GM23338 (cell line): ENCODE measurements at regions not wholly inside any gene's neighbourhood (a gene's known extent, or its start where the extent isn't known, plus 50 kb on each side); places are given as distances from the start of the nearest gene placed in this dataset.

Source experiments
- TF ChIP-seq, protein P1 (sequence below): IDR thresholded peaks from one replicate; pipeline ENCODE4 v1.6.1; 2018; ENCODE audit warnings: antibody characterized with exemption; ENCODE audit not compliant: unreplicated experiment
- TF ChIP-seq, protein P2 (sequence below), 2 experiments: fragments of 200-600 bp in 1 of 2; sonication (generic) in 1 of 2; conservative IDR thresholded peaks; 2 replicates each; pipeline versions ENCODE4 v1.5.1 to v1.6.1; 2016 to 2017; ENCODE audit warnings: antibody characterized with exemption in 2 of 2, low read depth in 2 of 2, mild to moderate bottlenecking in 2 of 2, moderate library complexity in 1 of 2

DNA sequence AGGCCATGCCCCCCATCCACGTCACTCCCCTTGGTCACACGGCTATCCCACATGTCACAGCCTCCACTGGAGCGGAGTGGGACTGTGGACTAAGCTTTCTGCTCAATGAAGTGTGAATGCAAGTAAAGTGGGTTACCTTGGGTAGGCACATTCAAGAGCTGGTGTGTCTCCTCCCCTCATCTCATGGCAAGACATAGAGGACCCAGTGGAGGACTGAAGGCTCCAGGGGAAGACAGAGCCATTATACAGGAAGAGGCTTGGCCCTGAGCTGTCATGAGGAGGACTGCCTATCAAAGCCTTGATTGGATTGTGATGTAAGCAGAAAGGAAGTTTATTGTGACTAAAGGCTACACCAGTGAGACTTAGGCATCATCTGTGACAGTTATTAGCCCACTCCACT, 129.2 kb upstream of the CCL2 start:
- TF ChIP-seq, protein P1, sequence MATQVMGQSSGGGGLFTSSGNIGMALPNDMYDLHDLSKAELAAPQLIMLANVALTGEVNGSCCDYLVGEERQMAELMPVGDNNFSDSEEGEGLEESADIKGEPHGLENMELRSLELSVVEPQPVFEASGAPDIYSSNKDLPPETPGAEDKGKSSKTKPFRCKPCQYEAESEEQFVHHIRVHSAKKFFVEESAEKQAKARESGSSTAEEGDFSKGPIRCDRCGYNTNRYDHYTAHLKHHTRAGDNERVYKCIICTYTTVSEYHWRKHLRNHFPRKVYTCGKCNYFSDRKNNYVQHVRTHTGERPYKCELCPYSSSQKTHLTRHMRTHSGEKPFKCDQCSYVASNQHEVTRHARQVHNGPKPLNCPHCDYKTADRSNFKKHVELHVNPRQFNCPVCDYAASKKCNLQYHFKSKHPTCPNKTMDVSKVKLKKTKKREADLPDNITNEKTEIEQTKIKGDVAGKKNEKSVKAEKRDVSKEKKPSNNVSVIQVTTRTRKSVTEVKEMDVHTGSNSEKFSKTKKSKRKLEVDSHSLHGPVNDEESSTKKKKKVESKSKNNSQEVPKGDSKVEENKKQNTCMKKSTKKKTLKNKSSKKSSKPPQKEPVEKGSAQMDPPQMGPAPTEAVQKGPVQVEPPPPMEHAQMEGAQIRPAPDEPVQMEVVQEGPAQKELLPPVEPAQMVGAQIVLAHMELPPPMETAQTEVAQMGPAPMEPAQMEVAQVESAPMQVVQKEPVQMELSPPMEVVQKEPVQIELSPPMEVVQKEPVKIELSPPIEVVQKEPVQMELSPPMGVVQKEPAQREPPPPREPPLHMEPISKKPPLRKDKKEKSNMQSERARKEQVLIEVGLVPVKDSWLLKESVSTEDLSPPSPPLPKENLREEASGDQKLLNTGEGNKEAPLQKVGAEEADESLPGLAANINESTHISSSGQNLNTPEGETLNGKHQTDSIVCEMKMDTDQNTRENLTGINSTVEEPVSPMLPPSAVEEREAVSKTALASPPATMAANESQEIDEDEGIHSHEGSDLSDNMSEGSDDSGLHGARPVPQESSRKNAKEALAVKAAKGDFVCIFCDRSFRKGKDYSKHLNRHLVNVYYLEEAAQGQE: no peak
- TF ChIP-seq, protein P2, sequence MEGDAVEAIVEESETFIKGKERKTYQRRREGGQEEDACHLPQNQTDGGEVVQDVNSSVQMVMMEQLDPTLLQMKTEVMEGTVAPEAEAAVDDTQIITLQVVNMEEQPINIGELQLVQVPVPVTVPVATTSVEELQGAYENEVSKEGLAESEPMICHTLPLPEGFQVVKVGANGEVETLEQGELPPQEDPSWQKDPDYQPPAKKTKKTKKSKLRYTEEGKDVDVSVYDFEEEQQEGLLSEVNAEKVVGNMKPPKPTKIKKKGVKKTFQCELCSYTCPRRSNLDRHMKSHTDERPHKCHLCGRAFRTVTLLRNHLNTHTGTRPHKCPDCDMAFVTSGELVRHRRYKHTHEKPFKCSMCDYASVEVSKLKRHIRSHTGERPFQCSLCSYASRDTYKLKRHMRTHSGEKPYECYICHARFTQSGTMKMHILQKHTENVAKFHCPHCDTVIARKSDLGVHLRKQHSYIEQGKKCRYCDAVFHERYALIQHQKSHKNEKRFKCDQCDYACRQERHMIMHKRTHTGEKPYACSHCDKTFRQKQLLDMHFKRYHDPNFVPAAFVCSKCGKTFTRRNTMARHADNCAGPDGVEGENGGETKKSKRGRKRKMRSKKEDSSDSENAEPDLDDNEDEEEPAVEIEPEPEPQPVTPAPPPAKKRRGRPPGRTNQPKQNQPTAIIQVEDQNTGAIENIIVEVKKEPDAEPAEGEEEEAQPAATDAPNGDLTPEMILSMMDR (conservative IDR thresholded peaks at IDR 0.05; ENCODE audit: low read depth in 2 of 2): no peak
